ENCODE measurements at regions not wholly inside any gene's neighbourhood (a gene's known extent, or its start where the extent isn't known, plus 50 kb on each side); places are given as distances from the start of the nearest gene placed in this dataset.

DNA sequence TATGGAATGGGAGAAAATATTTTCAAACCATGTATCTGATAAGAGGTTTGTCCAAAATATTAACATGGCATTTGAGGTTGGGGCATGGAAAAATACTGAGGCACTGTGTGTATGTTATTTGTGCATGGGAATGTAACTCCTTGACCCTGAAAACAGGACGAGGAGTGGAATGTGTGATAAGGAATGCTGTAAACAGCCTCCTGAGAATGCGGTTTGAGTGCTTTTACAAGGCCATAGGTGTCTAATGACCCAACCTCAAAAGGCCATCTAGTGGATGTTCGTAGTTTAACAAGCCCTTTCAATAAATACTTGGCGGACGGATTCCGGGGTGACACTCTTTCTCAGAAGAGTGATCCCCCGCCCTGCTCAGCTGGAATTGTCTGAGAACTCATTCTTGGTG lies 162.9 kb upstream of the USP9X start:
- TF ChIP-seq TAF1 (IDR thresholded peaks at IDR 0.05; ENCODE audit: borderline replicate concordance, low read depth, low read length) (no peak), POLR2AphosphoS5 (IDR thresholded peaks at IDR 0.05; ENCODE audit: low read depth, low read length) (no peak)

All from GM12892 (cell line).